ENCODE measurements at regions not wholly inside any gene's neighbourhood (a gene's known extent, or its start where the extent isn't known, plus 50 kb on each side); places are given as distances from the start of the nearest gene placed in this dataset.
"Not testable (repeated sequence)": the region's sequence is repeated elsewhere in the genome, so short reads cannot be mapped to it uniquely, and the experiment has no call there.

DNA sequence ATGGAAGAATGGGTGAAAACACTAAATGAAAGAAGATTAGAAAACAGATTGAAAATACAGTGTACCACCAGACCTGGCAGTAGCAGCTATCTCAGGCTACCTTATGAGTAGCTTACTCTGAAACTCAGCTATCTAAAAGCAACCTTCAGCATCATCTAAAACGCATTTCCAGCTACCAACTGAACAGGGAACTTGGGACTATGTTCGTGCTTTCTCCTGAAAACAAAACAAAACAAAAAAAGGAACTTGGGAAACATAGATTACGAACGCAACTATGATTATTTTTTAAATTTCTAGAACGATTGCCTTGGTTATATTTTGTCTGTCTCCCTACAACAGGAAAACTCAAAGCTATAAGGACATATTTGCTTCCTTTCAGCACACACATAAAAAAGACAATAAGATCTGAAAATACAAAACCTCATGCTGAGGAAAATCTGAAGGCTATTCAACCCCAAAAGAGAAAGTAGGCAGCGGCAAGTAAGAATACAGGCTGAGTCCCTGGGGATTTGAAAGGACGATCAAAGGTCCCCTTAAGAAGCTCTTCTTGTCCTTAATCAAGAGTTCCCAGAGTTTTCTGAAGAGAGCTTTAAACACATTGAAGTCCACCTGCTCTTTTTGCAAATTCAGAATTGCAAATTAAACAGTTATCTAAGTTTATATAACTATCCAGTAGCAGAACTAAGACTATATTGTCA lies 53.4 kb downstream of the OR2K2 start:
- ATAC-seq (ENCODE audit: poor library complexity) (no peak), DNase-seq (no peak)
- intact Hi-C loops (cut with DNase I), result no loop called here

DNA sequence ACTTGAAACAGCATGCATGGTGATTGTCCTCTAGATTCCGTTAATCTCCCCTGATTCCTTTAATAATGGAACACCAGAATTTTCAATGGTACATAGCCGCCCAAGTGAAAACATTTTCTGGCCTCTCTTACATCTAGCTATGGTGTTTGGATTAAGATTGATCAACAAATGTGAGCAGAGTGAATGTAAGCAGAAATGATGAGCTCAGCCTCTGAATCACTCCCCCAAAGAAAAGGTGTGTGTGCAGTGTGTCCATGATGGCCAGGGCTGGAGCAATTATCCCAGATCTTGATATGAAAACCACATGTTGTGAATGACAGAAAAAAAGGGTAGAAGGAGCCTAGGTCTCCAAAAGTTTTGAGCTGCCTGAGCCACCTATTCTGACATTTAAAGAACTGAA lies 55.3 kb downstream of the OR2K2 start:
- no peak for DNase-seq
- intact Hi-C loops (cut with DNase I), result no loop called here
- no peak for ATAC-seq (ENCODE audit: poor library complexity)

DNA sequence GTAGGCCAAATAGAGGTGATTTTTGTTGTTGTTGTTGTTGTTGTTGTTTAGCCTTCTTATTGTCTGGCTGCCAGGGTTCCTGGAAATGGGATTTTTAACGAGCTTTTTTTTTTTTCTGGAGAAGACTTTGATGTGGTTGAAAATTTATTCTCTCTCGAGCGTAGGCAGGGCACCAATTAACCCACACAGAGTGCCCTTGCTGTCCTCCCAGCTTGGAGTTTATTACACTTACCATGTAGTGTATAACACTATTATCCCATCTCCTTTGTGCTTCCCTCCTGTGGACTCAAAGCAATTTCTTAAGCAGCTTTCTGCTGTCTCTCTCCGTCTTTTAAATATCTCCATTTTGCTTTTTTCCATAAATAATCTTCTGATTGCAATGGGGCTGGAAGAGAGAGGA lies 57.4 kb downstream of the OR2K2 start:
- DNase-seq (no peak), ATAC-seq (ENCODE audit: poor library complexity) (no peak)
- intact Hi-C loops (cut with DNase I), result no loop called here

DNA sequence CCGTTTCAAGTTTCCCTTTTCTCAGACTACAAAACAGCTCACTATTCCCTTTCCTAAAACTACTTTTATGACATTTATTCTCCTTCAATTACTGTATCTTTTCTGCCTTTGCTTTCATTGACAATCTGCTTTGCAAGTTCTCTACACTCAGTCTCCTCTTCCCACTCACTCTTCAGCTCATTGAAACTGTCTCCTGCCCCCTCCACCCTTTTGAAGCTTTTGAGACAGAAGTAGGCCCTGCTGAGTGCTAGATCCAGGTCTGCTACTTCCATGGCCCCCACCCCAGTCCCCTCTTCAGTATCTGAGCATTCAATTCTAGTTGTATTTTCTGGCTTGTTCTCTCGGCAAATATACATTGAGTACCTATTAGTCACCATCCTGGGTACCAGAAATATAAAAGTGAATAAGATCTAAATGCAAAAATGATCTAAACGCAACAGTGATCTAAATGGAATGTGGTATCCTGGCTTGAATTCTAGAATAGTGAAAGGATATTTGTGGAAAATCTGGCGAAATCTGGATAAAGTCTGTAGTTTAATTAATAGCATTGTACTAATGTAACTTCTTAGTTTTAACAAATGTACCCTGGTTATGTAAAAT lies 58.4 kb downstream of the OR2K2 start:
- no peak for ATAC-seq (ENCODE audit: poor library complexity)
- intact Hi-C loops (cut with DNase I), result no loop called here

DNA sequence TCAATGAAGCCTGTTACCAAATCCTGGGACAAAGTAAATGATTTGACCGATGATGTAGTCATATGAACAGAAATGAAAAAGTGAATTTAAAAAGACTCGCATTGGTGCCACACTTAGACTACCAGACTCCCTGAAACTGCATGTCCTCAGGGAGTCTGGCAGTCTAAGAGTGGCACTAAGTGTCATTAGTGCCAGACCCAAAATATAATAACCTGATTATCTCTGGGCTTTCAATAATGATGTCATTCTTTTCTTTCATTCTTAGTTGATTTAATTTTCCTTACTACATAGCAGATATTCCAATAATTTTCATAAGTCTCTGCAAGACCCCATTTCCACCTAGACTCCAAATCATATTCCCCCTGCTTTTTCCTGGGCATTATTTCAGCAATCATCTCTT lies 59.0 kb downstream of the OR2K2 start:
- intact Hi-C loops (cut with DNase I), result no loop called here
- DNase-seq (no peak), ATAC-seq (ENCODE audit: poor library complexity) (no peak)

More for the DNA sequence above, 58.4 kb downstream of the OR2K2 start:
- no peak for DNase-seq

DNA sequence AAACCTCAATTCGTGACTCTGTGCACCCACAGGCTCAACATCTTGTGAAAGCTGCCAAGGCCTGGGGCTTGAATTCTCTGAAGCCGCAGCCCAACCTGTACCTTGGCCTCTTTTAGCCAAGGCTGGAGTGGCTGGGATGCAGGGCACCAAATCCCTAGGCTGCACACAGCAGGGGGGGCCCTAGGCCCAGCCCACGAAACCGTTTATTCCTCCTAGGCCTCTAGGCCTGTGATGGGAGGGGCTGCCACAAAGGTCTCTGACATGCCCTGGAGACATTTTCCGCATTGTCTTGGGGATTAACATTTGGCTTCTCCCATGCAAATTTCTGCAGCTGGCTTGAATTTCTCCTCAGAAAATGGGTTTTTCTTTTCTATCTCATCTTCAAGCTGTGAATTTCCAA lies 64.0 kb downstream of the OR2K2 start:
- ATAC-seq (ENCODE audit: poor library complexity); intact Hi-C loops (cut with DNase I); DNase-seq: not testable (repeated sequence)

DNA sequence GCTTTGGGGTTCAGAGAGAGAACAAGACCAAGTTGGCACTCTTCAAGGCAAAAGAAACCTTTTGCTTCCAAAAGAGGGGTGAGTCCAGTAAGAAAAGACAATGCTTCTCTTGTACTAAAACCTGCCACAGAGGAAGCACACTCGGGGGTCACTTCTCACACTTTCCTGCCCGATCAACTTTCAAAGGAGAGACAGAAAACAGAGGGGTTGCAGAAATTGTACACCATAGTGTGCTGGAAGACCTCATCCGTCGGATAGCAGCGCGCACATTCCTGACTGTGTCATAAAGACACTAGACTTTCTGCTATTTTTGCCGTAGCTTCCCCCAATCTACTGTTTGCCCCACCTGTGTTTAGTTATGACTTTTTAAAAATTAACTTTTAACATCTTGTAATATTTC lies 66.9 kb downstream of the OR2K2 start:
- ATAC-seq (ENCODE audit: poor library complexity), result no peak
- no peak for DNase-seq
- intact Hi-C loops (cut with DNase I), result no loop called here

DNA sequence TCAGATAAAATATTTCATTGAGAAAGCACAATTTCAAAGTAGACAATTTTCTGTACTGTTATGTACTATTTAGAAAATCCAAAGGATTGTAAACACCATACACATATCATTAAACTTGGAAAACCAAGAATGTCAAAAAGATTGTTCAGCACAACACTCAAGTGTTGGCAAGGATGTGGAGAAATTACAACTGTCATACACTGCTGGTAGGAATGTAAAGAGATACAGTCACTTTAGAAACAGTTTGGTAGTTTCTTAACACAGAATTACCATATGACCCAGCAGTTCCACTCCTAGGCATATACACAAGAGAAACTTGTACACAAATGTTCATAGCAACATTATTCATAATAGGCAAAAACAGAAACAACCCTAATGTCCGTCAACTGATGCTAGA lies 71.2 kb downstream of the OR2K2 start:
- DNase-seq (no peak), ATAC-seq (ENCODE audit: poor library complexity) (no peak)
- intact Hi-C loops (cut with DNase I), result no loop called here

DNA sequence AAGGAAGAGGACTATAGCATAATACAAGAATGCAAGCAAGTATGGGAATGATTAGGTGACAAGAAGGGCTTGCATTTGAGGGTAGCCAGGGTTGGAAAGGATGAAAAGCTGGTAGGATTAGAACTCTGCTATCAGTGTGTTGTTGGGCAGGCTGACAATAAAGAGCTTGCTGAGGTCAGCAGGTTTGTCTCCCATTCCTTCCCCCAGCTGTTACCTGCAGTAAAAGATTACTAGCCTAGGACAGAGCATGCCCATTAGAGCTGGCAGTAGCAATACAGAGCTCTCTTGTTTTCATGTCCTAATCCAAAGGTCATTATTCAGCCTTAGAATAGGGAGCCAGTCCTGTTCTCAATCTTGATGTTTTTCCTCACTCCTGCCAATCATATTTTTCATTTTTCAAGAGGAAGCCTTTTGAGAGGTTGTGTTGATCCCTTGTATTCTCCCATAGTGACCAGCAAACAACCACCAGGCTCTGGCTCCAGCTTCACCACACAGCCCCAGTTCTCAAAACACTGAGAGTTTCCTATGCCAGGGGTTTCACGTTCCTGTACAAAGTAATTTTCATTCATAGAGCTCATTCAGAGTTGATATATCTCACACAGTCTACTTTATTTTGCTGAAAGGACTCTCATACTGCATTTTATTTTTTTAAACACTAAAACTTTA lies 71.7 kb downstream of the OR2K2 start:
- intact Hi-C loops (cut with DNase I), result no loop called here
- ATAC-seq (ENCODE audit: poor library complexity), result no peak

DNA sequence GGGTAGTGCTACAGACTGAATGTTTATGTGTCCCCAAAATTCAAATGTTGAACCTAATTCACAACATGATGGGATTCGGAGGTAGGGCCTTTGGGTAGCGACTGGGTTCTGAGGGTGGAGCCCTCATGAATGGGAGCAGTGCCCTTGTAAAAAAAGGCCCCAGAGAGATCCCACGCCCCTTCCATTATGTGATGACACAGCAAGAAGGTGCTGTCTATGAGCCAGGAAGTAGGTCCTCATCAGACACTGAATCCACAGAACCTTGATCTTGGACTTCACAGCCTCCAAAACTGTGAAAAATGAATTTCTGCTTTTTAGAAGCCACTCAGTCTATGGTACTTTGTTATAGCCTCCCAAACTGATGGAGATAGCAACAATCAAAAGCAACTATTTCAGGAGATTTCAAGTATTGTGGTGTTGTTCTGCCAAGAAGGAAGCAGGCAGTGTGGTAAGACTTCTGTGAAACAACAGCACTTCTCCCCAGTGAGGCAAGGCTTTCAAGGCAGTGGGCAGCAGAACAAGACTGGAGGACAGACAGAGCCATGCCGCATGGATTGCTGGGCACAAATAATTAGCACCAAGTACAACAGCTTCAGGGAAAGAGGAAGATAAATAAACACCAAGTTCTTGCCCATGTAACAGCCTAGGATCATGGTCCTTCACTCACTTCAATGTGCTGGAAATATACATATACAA lies 76.1 kb downstream of the OR2K2 start:
- ATAC-seq (ENCODE audit: poor library complexity), result no peak
- no peak for DNase-seq
- intact Hi-C loops (cut with DNase I), result no loop called here

More for the DNA sequence above, 71.7 kb downstream of the OR2K2 start:
- no peak for DNase-seq

DNA sequence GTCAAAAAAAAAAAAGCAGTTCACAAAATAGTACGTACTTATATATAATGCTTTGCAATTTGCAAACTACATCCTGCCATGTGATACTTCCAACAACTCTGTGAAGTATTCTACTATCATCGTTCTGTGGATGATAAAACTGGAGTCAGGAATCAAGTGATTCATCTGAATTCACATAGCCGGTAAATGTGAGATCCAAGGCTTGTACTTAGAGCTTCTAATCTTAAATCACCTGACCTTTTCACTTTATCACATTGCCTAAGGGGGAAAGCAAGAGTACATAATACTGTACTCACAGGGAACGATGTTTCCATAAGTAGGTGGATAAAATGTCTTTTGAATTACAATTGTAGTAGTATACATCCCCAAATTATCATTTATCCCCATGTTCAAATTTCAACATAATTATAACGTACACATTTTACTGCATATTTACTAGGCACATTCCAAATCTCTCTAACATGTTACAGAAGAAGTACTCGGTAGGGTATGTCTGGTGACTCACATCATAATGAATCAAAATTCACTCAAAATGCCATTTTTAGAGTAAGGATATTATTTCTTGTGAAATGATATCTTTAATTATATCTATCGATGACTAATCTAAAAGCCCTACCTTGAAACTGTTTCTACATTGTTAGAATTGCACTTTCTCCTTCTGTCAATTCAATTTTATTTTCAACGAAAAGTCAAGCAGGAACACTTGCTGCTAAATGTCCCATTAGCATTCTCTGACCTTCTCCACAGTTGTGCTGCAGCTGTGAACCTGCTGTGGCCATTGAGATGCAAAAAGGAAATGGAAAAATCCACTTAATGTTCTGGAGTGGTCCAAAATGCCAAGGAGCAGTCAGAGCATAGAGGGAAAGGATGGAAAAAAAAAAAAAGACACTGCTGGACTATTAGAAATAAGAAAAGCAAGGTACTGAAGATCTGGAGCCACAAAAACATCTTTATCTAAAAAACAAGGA lies 78.9 kb downstream of the OR2K2 start:
- ATAC-seq (ENCODE audit: poor library complexity), result no peak
- intact Hi-C loops (cut with DNase I), result no loop called here
- no peak for DNase-seq

DNA sequence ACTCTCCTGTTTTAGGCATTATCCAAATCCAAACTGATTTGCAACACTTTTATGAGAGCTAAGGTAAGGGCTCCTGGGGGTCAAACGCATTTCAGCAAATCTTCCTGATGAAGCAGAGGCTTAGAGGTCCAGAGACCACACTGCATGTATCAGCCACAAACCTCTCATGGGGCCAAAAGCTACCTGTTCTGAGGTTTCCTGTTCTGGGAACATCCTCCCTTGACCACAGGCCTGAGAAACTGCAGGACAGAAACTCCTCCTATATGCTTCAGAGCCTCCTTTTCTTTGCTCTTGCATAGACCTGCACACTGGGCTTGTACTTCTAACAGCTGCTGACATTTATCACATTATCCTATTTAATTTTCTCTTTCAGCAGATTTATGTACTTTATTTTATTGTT lies 92.6 kb downstream of the OR2K2 start:
- DNase-seq (no peak), ATAC-seq (ENCODE audit: poor library complexity) (no peak)
- intact Hi-C loops (cut with DNase I), result no loop called here

DNA sequence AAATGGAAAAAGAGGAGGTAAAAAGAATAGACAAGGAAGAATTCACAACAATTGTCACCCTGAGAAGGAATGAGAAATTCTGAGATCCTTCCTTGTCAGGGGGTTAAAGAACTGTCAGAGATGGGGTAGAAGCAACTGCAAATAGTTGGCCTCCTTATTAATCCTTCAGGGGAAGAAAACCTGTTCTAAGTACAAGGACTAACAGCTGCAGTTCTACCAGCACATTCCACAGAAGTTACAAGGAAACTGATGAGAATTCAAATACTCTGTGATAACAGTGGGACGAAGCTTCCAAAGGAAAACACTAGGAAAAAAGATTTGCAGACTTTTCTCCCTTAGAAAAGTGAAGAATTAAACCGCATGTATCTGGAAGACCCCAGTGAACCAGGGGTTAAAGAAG lies 93.7 kb downstream of the OR2K2 start:
- no peak for DNase-seq
- intact Hi-C loops (cut with DNase I), result no loop called here
- ATAC-seq (ENCODE audit: poor library complexity), result no peak

DNA sequence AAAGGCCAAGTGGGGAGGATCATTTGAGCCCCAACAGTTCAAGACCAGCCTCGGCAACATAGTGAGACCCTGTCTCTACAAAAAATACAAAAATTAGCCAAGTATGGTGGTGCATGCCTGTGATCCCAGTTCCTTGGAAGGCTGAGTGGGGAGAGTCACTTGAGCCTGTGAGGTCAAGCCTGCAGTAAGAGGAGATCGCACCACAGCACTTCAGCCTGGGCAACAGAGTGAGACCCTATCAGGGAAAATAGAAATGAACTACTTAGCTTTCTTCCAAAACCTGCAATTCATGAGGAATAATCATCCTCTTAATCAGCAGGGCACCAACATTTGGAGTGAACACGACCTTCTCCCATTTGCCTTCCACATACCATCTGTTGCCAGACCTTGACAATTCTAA lies 96.1 kb downstream of the OR2K2 start:
- intact Hi-C loops (cut with DNase I), result no loop called here
- ATAC-seq (ENCODE audit: poor library complexity) (no peak), DNase-seq (no peak)

DNA sequence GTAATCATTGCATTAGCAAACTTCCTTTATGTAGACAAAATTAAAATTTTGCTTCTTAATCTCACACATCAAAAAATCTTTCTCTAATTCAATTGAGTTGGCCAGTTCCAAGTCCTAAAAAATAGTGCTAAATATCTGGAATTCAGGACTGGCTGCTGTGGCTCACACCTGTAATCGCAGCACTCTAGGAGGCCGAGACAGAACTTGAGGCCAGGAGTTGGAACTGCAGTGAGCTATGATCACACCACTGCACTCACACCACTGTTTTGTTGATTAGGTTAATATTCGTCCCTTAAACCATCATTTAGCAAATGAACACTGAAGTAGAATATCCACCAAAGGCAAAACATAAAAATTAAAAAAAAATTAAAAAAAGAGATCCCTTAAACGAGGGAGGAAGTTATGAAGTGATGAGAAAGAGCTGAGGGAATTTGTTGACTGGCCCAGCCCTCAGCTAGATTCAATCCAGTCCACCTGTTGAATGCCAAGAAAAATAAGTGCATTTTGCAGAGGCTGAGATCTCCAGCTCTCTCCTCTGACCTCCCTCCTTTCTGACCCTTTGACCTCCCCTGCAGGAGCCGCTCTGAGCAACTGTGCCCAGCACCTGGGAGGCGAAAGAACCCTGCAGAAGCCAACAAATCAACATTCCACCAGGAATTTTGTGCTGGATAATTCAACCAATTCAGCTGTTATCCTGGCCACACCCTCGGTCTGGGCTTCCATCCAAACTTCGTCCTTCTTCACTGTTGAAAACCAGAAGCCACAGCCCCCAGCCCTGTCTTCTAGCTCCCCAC lies 96.8 kb downstream of the OR2K2 start:
- ATAC-seq (ENCODE audit: poor library complexity), result no peak
- DNase-seq, result no peak
- intact Hi-C loops (cut with DNase I), result no loop called here

DNA sequence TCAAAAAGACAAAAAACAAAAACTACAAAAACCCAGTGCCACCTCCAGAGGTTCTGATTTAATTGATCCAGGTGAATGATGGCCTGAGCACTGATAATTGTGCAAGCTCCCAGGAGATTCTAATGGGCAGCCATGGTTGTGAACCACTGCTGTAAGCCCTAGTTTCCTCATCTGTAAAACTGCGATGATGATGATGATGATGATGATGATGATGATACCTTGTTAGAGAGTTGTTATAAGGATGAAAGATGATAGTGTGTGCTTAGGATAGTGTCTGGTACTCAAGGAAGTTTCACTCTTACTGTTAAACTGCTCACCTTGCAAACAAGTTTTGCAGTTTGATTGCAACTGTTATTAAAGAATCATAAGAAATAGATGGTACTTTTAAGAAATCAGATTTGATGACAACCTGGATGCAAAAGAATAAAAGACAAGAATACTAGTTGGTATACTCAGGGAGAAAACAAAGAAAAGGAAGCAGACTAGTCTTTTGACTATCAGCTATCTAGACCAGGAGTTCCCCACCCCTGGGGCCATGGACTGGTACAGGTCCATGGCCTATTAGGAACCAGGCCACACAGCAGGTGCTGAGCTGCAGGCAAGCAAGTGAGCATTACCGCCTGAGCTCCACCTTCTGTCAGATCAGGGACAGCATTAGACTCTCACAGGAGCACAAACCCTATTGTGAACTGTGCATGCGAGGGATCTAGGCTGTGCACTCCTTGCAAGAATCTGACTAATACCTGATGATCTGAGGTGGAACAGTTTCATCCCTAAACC lies 98.0 kb downstream of the OR2K2 start:
- DNase-seq (no peak), ATAC-seq (ENCODE audit: poor library complexity) (no peak)
- intact Hi-C loops (cut with DNase I), result no loop called here

DNA sequence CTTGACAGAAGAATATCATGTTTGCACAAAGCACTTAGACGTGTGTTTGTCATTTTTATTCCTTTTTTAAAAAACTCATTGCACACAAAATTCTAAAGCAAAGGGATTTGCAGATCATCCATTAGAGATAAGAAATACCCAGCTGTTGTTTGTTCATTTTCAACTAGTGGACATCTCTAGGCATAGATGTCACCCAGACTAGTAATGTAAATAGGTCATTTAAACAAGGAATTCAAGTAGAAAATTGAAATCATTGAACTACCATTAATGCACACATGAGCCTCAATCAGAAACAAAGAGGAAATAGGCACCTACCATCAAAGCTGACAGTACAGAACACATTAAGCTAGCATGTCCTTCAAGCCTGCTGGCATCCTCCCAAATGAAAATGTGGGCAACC lies 107.3 kb downstream of the OR2K2 start:
- DNase-seq (no peak), ATAC-seq (ENCODE audit: poor library complexity) (no peak)
- intact Hi-C loops (cut with DNase I), result no loop called here

Data from Right ventricle myocardium superior (tissue), 1 donor.